AG09309 (cell line): ENCODE measurements at regions not wholly inside any gene's neighbourhood (a gene's known extent, or its start where the extent isn't known, plus 50 kb on each side); places are given as distances from the start of the nearest gene placed in this dataset.

ENCODE experiments used
- DNase-seq: peaks from one replicate; pipeline ENCODE4 v3.0.0-alpha.2; 2010; ENCODE audit warnings: low read depth
- H3K4me3 ChIP-seq: 2 replicates; pipeline ENCODE4 v1.5.1; 2011; ENCODE audit warnings: mild to moderate bottlenecking, low read depth, low read length, moderate library complexity; ENCODE audit not compliant: control insufficient read depth
- TF ChIP-seq, protein P1 (sequence below): IDR thresholded peaks from 2 replicates; pipeline ENCODE4 v1.5.1; 2011; ENCODE audit warnings: mild to moderate bottlenecking, low read depth, low read length, inconsistent platforms; ENCODE audit not compliant: insufficient read depth, control insufficient read depth; ENCODE audit errors: missing control alignments

DNA sequence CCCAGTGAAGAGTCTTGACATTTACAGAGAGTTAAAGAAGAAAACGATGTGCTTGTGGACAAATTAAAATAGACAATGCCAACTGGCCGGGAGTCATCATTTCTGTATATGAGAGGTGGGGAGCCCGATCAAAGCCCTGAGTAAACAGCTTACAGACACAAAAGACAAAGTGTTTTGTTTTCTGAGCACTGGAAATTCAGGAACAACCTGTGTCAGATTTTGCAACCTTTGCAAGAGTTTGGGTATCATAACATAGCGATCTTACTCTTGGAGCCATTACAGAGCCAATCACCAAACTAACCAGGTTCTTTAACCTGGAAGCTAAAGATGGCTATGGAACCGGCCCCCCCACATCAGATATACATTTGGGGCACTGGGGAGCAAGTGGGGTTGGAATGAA lies 101.9 kb upstream of the LRIG1 start:
- no peak for DNase-seq
- H3K4me3 ChIP-seq: no peak overlapping the region
- TF ChIP-seq, protein P1, sequence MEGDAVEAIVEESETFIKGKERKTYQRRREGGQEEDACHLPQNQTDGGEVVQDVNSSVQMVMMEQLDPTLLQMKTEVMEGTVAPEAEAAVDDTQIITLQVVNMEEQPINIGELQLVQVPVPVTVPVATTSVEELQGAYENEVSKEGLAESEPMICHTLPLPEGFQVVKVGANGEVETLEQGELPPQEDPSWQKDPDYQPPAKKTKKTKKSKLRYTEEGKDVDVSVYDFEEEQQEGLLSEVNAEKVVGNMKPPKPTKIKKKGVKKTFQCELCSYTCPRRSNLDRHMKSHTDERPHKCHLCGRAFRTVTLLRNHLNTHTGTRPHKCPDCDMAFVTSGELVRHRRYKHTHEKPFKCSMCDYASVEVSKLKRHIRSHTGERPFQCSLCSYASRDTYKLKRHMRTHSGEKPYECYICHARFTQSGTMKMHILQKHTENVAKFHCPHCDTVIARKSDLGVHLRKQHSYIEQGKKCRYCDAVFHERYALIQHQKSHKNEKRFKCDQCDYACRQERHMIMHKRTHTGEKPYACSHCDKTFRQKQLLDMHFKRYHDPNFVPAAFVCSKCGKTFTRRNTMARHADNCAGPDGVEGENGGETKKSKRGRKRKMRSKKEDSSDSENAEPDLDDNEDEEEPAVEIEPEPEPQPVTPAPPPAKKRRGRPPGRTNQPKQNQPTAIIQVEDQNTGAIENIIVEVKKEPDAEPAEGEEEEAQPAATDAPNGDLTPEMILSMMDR: no peak

GRCh38 chr3:66603151-66603611 lies 102.4 kb upstream of the LRIG1 start:
- TF ChIP-seq, protein P1: no peak
- no peak overlapping the region for H3K4me3 ChIP-seq
- DNase-seq: peak; percentile 16

GRCh38 chr3:66604481-66604880 lies 103.7 kb upstream of the LRIG1 start:
- no peak for DNase-seq
- no peak overlapping the region for H3K4me3 ChIP-seq
- TF ChIP-seq, protein P1: no peak

DNA sequence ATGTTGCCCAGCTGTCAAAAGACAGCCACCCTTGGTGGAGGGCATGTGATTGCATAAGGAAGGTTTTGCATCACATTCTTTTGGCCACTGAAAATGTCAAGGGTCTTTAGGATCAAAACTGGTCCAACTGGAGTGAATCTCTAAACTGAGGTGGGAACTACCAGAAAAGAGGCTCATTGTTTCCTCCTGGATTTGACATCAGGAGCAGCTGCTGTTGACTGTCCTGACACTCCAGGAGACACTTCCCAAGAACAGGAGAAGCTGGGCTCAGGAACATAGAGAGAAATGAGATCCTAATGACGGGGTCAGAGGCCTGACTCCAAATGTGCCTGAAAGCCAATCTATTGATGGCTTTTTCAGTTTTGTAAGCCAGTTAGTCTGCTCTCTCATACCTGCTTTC lies 105.3 kb upstream of the LRIG1 start:
- TF ChIP-seq, protein P1: no peak
- no peak overlapping the region for H3K4me3 ChIP-seq
- no peak for DNase-seq

DNA sequence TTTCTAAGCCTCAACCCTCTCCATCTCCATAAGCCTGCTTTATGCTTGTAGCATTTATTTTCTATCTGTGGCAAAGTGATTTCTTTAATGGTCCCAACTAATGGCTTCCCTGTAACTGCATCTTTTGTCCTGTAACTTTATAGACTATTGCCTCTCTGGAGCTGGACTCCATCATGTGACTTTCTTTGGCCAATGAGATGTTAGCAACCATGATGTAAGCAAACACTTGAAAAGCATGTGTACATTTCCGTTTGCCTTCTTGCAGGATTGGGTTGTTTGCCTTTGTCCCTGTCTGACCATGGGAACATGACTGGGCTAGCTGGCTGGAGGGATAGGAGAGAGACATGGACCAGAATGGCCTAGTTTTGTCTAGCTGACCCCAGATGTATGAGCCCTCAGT lies 106.0 kb upstream of the LRIG1 start:
- TF ChIP-seq, protein P1: no peak
- no peak overlapping the region for H3K4me3 ChIP-seq
- DNase-seq: no peak

GRCh38 chr3:66609660-66610561 lies 109.1 kb upstream of the LRIG1 start:
- TF ChIP-seq, protein P1: no peak
- no peak overlapping the region for H3K4me3 ChIP-seq
- DNase-seq: peak; percentile 67
